Hepatocyte (in vitro differentiated cells): ENCODE measurements at regions not wholly inside any gene's neighbourhood (a gene's known extent, or its start where the extent isn't known, plus 50 kb on each side); places are given as distances from the start of the nearest gene placed in this dataset.

Experiments
- CTCF ChIP-seq: fragments of 200-600 bp; sonication (generic); IDR thresholded peaks from 2 replicates; pipeline ENCODE4 v1.5.1; 2016; ENCODE audit warnings: antibody characterized with exemption, mild to moderate bottlenecking; ENCODE audit not compliant: poor library complexity
- EZH2 ChIP-seq: fragments of 200-600 bp; sonication (generic); IDR thresholded peaks from 2 replicates; pipeline ENCODE4 v1.6.1; 2016; ENCODE audit warnings: antibody characterized with exemption, mild to moderate bottlenecking, borderline replicate concordance
- EZH2phosphoT487 ChIP-seq: fragments of 200-600 bp; sonication (generic); IDR thresholded peaks from one replicate; pipeline ENCODE4 v1.6.1; 2018; ENCODE audit warnings: antibody characterized with exemption, mild to moderate bottlenecking, low read depth, moderate library complexity; ENCODE audit not compliant: unreplicated experiment, severe bottlenecking

GRCh38 chr1:221023482-221023881, 144.2 kb downstream of the HLX start:
- no peak for TF ChIP-seq CTCF
- TF ChIP-seq EZH2: no peak
- TF ChIP-seq EZH2phosphoT487: no peak
